Endodermal cell (in vitro differentiated cells): ENCODE measurements at regions not wholly inside any gene's neighbourhood (a gene's known extent, or its start where the extent isn't known, plus 50 kb on each side); places are given as distances from the start of the nearest gene placed in this dataset.
"Not testable (repeated sequence)": the region's sequence is repeated elsewhere in the genome, so short reads cannot be mapped to it uniquely, and the experiment has no call there.

Source experiments
- DNase-seq: peaks from one replicate; pipeline ENCODE4 v3.0.0-alpha.2; 2017
- H3K27ac ChIP-seq: 2 replicates; pipeline ENCODE4 v1.5.1; 2013; ENCODE audit warnings: mild to moderate bottlenecking, low read depth, low read length, moderate library complexity
- H3K27me3 ChIP-seq: 2 replicates; pipeline ENCODE4 v1.6.1; 2013; ENCODE audit warnings: mild to moderate bottlenecking, low read length, moderate library complexity; ENCODE audit not compliant: insufficient read depth, control insufficient read depth, poor library complexity, severe bottlenecking
- H3K36me3 ChIP-seq: 2 replicates; pipeline ENCODE4 v1.7.0; 2013; ENCODE audit warnings: mild to moderate bottlenecking, low read length, moderate library complexity; ENCODE audit not compliant: control insufficient read depth, insufficient read depth
- H3K4me1 ChIP-seq: one replicate; pipeline ENCODE4 v1.7.0; 2013; ENCODE audit warnings: low read length; ENCODE audit not compliant: control insufficient read depth, insufficient read depth
- H3K4me3 ChIP-seq: 2 replicates; pipeline ENCODE4 v1.5.1; 2013; ENCODE audit warnings: mild to moderate bottlenecking, low read length, moderate library complexity
- H3K9ac ChIP-seq: 2 replicates; pipeline ENCODE4 v1.6.1; 2013; ENCODE audit warnings: mild to moderate bottlenecking, low read length, moderate library complexity; ENCODE audit not compliant: poor library complexity, severe bottlenecking; ENCODE audit errors: extremely low read depth
- H3K9me3 ChIP-seq: 2 replicates; pipeline ENCODE4 v1.6.1; 2013; ENCODE audit warnings: mild to moderate bottlenecking, low read length, moderate library complexity; ENCODE audit not compliant: control insufficient read depth
- H3K27ac Mint-ChIP-seq: 2 replicates; pipeline ENCODE4 v1.8.0; 2020; ENCODE audit warnings: mixed read lengths
- H3K27me3 Mint-ChIP-seq: 2 replicates; pipeline ENCODE4 v1.8.0; 2021; ENCODE audit warnings: mild to moderate bottlenecking, mixed read lengths; ENCODE audit not compliant: insufficient read depth
- H3K36me3 Mint-ChIP-seq: 2 replicates; pipeline ENCODE4 v1.8.0; 2020; ENCODE audit warnings: low read depth, mixed read lengths
- H3K4me1 Mint-ChIP-seq: 2 replicates; pipeline ENCODE4 v1.8.0; 2020; ENCODE audit warnings: mixed read lengths
- H3K4me3 Mint-ChIP-seq: 2 replicates; pipeline ENCODE4 v1.8.0; 2020; ENCODE audit warnings: mild to moderate bottlenecking, moderate library complexity, mixed read lengths
- H3K9me3 Mint-ChIP-seq: 2 replicates; pipeline ENCODE4 v1.8.0; 2020; ENCODE audit warnings: mild to moderate bottlenecking, mixed read lengths
- WGBS, 2 experiments: methylation state at CpG; one replicate each; pipeline versions ENCODE4 v1.1.5 to v1.1.7; 2013; ENCODE audit warnings: missing lambda C conversion rate in 2 of 2, mixed read lengths in 1 of 2; ENCODE audit not compliant: insufficient coverage in 1 of 2, insufficient read length in 1 of 2; 5-methylcytosine and 5-hydroxymethylcytosine counted together
- TF ChIP-seq, protein P1 (sequence below): fragments of 200-600 bp; sonication (generic); conservative IDR thresholded peaks from 2 replicates; pipeline ENCODE4 v1.5.0; 2021; ENCODE audit warnings: antibody characterized with exemption, mild to moderate bottlenecking

DNA sequence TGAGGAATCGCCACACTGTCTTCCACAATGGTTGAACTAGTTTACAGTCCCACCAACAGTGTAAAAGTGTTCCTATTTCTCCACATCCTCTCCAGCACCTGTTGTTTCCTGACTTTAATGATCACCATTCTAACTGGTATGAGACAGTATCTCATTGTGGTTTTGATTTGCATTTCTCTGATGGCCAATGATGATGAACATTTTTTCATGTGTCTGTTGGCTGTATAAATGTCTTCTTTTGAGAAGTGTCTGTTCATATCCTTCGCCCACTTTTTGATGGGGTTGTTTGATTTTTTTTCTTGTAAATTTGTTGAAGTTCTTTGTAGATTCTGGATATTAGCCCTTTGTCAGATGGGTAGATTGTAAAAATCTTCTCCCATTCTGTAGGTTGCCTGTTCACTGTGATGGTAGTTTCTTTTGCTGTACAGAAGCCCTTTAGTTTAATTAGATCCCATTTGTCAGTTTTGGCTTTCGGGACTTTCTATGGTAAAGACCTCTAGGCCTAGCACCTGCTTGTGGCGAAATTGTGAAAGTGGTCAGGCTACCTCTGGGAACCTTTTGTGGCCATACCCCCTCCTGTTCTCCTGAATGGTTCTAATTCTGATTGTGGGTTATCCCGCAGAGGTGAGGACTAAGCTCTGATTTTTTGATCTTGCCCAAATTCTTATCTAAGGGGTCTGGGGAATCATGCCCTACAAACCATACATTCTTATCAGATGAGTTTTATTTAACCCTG, 99.9 kb upstream of the RNU6-1 start:
- not testable (repeated sequence) for DNase-seq, H3K27ac Mint-ChIP-seq, H3K4me1 ChIP-seq, H3K9me3 ChIP-seq, H3K27me3 ChIP-seq, H3K9ac ChIP-seq, H3K4me3 Mint-ChIP-seq, H3K27ac ChIP-seq, H3K4me3 ChIP-seq, H3K27me3 Mint-ChIP-seq, H3K36me3 Mint-ChIP-seq, H3K36me3 ChIP-seq, H3K9me3 Mint-ChIP-seq
- H3K4me1 Mint-ChIP-seq: peaks cover 20% of the 10 kb centered on the region
- TF ChIP-seq, protein P1, sequence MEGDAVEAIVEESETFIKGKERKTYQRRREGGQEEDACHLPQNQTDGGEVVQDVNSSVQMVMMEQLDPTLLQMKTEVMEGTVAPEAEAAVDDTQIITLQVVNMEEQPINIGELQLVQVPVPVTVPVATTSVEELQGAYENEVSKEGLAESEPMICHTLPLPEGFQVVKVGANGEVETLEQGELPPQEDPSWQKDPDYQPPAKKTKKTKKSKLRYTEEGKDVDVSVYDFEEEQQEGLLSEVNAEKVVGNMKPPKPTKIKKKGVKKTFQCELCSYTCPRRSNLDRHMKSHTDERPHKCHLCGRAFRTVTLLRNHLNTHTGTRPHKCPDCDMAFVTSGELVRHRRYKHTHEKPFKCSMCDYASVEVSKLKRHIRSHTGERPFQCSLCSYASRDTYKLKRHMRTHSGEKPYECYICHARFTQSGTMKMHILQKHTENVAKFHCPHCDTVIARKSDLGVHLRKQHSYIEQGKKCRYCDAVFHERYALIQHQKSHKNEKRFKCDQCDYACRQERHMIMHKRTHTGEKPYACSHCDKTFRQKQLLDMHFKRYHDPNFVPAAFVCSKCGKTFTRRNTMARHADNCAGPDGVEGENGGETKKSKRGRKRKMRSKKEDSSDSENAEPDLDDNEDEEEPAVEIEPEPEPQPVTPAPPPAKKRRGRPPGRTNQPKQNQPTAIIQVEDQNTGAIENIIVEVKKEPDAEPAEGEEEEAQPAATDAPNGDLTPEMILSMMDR: peak; percentile 27
- 57 to 60% methylated on average over 3 of the region's 5 CpGs for WGBS, 2 experiments

DNA sequence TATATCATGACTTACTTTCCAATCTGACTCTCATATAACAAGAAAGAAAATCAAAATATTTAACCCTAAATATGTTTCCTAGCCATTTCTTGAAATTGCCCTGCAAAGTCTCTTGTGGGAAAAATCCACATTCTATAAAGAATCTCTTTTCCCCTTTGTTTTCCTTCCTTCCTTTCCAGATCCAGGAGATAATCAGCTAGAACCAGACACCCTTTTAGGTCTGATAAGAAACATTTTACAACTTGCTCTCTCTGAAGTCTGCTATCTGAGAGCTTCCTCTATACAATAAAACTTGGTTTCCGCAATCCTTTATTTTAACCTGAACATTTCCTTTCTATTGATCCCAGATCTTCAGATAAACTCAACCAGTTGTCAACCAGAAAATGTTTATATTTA, 100.5 kb upstream of the RNU6-1 start:
- H3K4me1 ChIP-seq: peaks cover 4% of the 10 kb centered on the region
- 89 to 92% methylated on average over 1 of the region's 1 CpG for WGBS, 2 experiments
- H3K36me3 ChIP-seq: no peaks in the 10 kb centered on the region
- no peak overlapping the region for H3K4me3 Mint-ChIP-seq
- TF ChIP-seq, protein P1: no peak
- peaks cover 22% of the 10 kb centered on the region for H3K4me1 Mint-ChIP-seq
- no peaks in the 10 kb centered on the region for H3K36me3 Mint-ChIP-seq
- H3K27ac Mint-ChIP-seq: no peak overlapping the region
- H3K27ac ChIP-seq: no peak overlapping the region
- no peaks in the 10 kb centered on the region for H3K27me3 Mint-ChIP-seq
- no peaks in the 10 kb centered on the region for H3K27me3 ChIP-seq
- H3K9me3 Mint-ChIP-seq: no peaks in the 10 kb centered on the region
- peaks cover 7% of the 10 kb centered on the region for H3K9me3 ChIP-seq
- H3K9ac ChIP-seq: no peak overlapping the region
- DNase-seq: no peak
- H3K4me3 ChIP-seq: no peak overlapping the region

DNA sequence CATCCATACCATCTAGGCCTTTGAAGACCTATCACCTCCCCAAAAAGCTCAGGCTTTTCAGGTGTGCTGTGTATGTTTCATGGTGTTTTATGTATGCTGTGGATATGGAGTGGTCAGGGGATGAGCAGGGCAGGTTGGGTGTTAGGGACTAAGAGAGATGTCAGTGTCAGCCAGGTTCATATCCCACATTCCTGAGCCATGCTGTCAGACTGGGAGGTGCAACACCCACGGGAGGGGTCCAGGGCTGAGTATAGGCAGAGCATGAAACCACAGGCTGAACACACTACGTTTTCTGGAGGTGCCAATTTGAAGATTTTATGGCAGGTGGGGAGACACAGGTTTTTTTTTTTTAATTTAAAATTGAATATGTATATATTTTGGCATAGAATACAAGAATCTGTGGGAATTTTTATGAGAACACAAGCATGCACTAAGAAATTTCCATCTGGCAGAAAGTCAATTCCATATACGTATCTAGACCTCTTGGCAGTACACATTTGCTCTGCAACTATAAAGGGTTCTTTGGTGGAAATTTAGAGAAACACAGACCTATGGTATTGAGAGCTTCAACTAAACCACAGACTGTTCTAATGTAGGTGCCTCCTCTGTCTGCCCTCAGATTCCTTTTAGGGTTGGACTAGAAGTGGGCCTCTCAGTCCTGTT, 101.9 kb upstream of the RNU6-1 start:
- no peak overlapping the region for H3K27ac Mint-ChIP-seq
- 72 to 86% methylated on average over 2 to 3 of the region's 3 CpGs for WGBS, 2 experiments
- H3K9me3 ChIP-seq: no peaks in the 10 kb centered on the region
- no peaks in the 10 kb centered on the region for H3K36me3 ChIP-seq
- no peak overlapping the region for H3K4me3 ChIP-seq
- H3K4me3 Mint-ChIP-seq: no peak overlapping the region
- H3K4me1 Mint-ChIP-seq: peaks cover 36% of the 10 kb centered on the region
- H3K36me3 Mint-ChIP-seq: no peaks in the 10 kb centered on the region
- no peak overlapping the region for H3K27ac ChIP-seq
- no peaks in the 10 kb centered on the region for H3K27me3 ChIP-seq
- H3K4me1 ChIP-seq: peaks cover 11% of the 10 kb centered on the region
- peak; percentile 71 for DNase-seq
- TF ChIP-seq, protein P1: no peak
- H3K9me3 Mint-ChIP-seq: no peaks in the 10 kb centered on the region
- H3K27me3 Mint-ChIP-seq: no peaks in the 10 kb centered on the region
- no peak overlapping the region for H3K9ac ChIP-seq
